Transverse colon (tissue), 4 donors: ENCODE measurements at regions not wholly inside any gene's neighbourhood (a gene's known extent, or its start where the extent isn't known, plus 50 kb on each side); places are given as distances from the start of the nearest gene placed in this dataset.

ENCODE experiments used
- DNase-seq: peaks from one replicate; pipeline ENCODE4 v3.0.0-alpha.2; 2019
- H3K27ac ChIP-seq, 4 donors: fragments of 200-600 bp; sonication (generic); 2 replicates each; pipeline ENCODE4 v1.5.1; 2016 to 2018; ENCODE audit warnings: inconsistent platforms in 4 of 4
- H3K27me3 ChIP-seq: fragments of 200-600 bp; sonication (generic); 2 replicates; pipeline ENCODE4 v1.5.1; 2017; ENCODE audit warnings: inconsistent platforms
- H3K36me3 ChIP-seq, 4 donors: fragments of 200-600 bp; sonication (generic); 2 replicates each; pipeline ENCODE4 v1.5.1; 2017 to 2019; ENCODE audit warnings: inconsistent platforms in 4 of 4
- H3K4me1 ChIP-seq, 4 donors: fragments of 200-600 bp; sonication (generic); 2 replicates each; pipeline ENCODE4 v1.5.1; 2017 to 2020; ENCODE audit warnings: inconsistent platforms in 4 of 4
- H3K4me3 ChIP-seq, 4 donors: fragments of 200-600 bp; sonication (generic); 1 replicate in 1 of 4; 2 replicates in 3 of 4; pipeline versions ENCODE4 v1.5.1 to v1.6.1; 2017 to 2019; ENCODE audit warnings: inconsistent platforms in 4 of 4
- H3K9me3 ChIP-seq, 2 donors: fragments of 200-600 bp; sonication (generic); 2 replicates each; pipeline ENCODE4 v1.5.1; 2017 to 2019; ENCODE audit warnings: inconsistent platforms in 2 of 2
- CTCF ChIP-seq, 5 experiments: fragments of 200-600 bp in 3 of 5; fragments of 450-650 bp in 2 of 5; sonication (generic) in 3 of 5; IDR thresholded peaks; 1 replicate in 2 of 5; 2 replicates in 3 of 5; pipeline ENCODE4 v1.5.1; 2016 to 2017; ENCODE audit warnings: antibody characterized with exemption in 5 of 5, inconsistent platforms in 3 of 5, mild to moderate bottlenecking in 2 of 5, moderate library complexity in 1 of 5
- EP300 ChIP-seq: sonication (generic); formaldehyde crosslinking; IDR thresholded peaks from one replicate; pipeline ENCODE4 v1.6.1; 2017; ENCODE audit warnings: antibody characterized with exemption, low read depth
- POLR2A ChIP-seq: fragments of 450-650 bp; IDR thresholded peaks from one replicate; pipeline ENCODE4 v1.6.1; 2016; ENCODE audit warnings: antibody characterized with exemption, mild to moderate bottlenecking, moderate library complexity
- POLR2AphosphoS5 ChIP-seq, 3 donors: sonication (generic); formaldehyde crosslinking; IDR thresholded peaks; one replicate each; pipeline ENCODE4 v1.6.1; 2016; ENCODE audit warnings: antibody characterized with exemption in 3 of 3
- WGBS, 2 donors: methylation state at CpG; one replicate each; pipeline ENCODE4 v1.1.5; 2018; ENCODE audit warnings: low coverage in 1 of 2; 5-methylcytosine and 5-hydroxymethylcytosine counted together
- in situ Hi-C, 4 donors: fragments of 200-750 bp; cut with MboI; loops; one replicate each; pipeline versions ENCODE4 v1.15.0 to v1.15.1; 2017; ENCODE audit warnings: low sequenced_read_pairs in 3 of 4, low pct_ligation_motif_present in 1 of 4, low pct_unique_long_range_greater_than_20kb in 1 of 4
- intact Hi-C: fragments of 100-400 bp; cut with DNase I; formaldehyde crosslinking; loops from one replicate; pipeline ENCODE4 v1.15.1; 2023; ENCODE audit warnings: low total_unique reads

DNA sequence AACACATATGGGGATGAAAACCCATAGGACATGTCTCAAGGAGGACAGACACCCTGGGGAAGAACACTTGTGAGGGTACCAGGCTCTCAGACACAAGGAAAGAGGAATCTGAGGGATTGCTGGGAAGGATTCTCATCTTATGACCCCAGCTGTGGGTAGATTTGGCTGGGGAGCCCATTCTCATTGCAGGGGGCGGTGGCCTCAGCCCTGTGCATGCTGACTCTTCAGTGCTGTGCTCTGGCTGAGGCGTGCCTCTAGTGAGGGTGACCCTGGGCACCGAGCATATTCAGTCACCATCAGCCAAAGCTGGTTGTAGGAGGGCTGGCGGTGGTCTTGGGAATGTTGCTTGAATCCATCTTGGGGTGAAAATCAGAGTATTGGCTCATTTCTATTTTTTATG is 140.7 kb downstream of the TM9SF2 start:
- no peaks in the 10 kb centered on the region for H3K9me3 ChIP-seq
- TF ChIP-seq CTCF (IDR thresholded peaks at IDR 0.05): no peak
- TF ChIP-seq EP300: no peak
- no peak for TF ChIP-seq POLR2A
- TF ChIP-seq POLR2AphosphoS5 (IDR thresholded peaks at IDR 0.05): no peak
- H3K27ac ChIP-seq: no peak overlapping the region
- WGBS, 2 donors: 98% methylated on average over 4 of the region's 4 CpGs; no CpG with 5 or more reads in 1 of the 2 donors
- no peak for DNase-seq
- in situ Hi-C loops (no loop called here), intact Hi-C loops (no loop called here)
- H3K4me3 ChIP-seq: no peak overlapping the region
- H3K36me3 ChIP-seq: no peaks in the 10 kb centered on the region
- no peaks in the 10 kb centered on the region for H3K27me3 ChIP-seq
- H3K4me1 ChIP-seq: no peaks in the 10 kb centered on the region

DNA sequence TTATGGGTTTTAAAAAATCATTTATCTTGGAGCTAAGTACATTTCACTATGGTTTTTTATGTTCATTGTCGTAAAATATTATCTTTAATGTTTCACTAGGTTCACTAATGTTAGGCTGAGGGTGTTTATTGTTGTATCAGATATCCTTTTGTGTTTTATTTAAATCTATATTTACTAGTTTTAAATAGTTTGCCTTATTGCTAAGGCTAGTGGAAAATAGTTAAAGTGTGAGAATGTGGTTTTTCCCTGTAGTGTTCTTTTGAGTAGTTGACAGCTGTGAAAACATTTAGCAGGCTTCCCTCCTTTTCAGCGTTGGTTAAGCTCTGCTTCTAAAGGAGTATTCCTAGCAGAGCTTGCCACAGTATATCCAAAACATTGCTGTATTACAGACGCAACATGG is 139.0 kb downstream of the TM9SF2 start:
- Histone ChIP-seq H3K4me1 (no peaks in the 10 kb centered on the region), H3K36me3 (no peaks in the 10 kb centered on the region), H3K27ac (no peak overlapping the region), H3K9me3 (no peaks in the 10 kb centered on the region), H3K4me3 (no peak overlapping the region), H3K27me3 (no peaks in the 10 kb centered on the region)
- intact Hi-C loops (no loop called here), in situ Hi-C loops (no loop called here)
- TF ChIP-seq CTCF (IDR thresholded peaks at IDR 0.05): no peak
- no peak for TF ChIP-seq EP300
- TF ChIP-seq POLR2A: no peak
- TF ChIP-seq POLR2AphosphoS5 (IDR thresholded peaks at IDR 0.05): no peak
- WGBS, 2 donors: 30 to 57% methylated on average over 3 of the region's 3 CpGs
- DNase-seq: no peak

DNA sequence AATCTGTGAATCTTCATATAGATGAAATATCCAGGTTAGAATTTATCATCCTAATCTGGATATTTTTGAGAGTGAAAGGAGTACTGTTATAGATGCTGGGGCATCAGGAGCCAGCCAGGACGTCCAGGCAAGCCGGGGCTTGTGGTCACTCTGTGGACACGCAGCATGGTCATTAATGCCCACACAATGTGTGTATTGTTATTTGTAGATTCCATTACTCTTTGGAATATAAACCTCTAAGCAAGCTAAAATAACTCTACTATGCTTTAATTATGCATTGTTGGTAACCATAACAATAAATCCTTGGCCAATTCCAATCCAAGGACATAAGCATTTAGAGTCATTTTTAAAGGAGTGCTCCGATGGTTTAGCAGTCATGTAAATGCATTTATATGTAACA is 137.9 kb downstream of the TM9SF2 start:
- H3K4me3 ChIP-seq: no peak overlapping the region

DNA sequence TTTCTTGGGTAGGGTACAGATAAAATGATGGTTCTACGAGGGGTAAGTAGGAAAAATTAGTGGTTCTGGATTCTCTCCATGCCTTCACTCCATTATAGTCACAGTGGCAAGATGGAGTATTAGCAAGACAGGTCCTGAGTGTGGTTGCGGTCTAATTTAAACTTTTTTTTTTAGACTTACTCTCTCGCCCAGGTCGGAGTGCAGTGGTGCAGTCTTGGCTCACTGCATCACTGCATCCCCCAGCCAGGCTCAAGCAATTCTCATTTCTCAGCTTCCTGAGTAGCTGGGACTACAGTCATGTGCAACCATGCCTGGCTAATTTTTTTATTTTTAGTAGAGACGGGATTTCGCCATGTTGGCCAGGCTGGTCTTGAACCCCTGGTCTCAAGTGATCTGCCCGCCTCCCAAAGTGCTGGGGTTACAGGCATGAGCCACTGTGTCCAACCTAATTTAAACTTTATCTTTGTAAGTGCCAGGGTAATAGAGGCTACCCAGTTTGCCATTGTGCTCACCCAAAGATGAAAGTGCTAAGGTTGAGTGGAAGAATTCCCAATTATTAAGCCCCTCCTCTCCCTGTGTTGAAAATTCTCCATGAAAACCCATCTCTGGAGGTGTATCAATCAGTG is 135.6 kb downstream of the TM9SF2 start:
- H3K27ac ChIP-seq: no peak overlapping the region
- H3K9me3 ChIP-seq: peaks cover 3 to 7% of the 10 kb centered on the region in 2 donors
- H3K4me1 ChIP-seq: no peaks in the 10 kb centered on the region
- no peak for TF ChIP-seq EP300
- TF ChIP-seq CTCF (IDR thresholded peaks at IDR 0.05): no peak
- TF ChIP-seq POLR2AphosphoS5 (IDR thresholded peaks at IDR 0.05): no peak
- no peak for TF ChIP-seq POLR2A
- no peak for DNase-seq
- WGBS, 2 donors: 78 to 98% methylated on average over 5 to 7 of the region's 7 CpGs
- H3K36me3 ChIP-seq: no peaks in the 10 kb centered on the region
- intact Hi-C loops (no loop called here), in situ Hi-C loops (no loop called here)
- no peak overlapping the region for H3K4me3 ChIP-seq
- no peaks in the 10 kb centered on the region for H3K27me3 ChIP-seq

More for the DNA sequence above, 137.9 kb downstream of the TM9SF2 start:
- no peaks in the 10 kb centered on the region for H3K4me1 ChIP-seq
- no peaks in the 10 kb centered on the region for H3K9me3 ChIP-seq
- H3K27ac ChIP-seq: no peak overlapping the region
- 87 to 94% methylated on average over 4 of the region's 4 CpGs for WGBS, 2 donors
- in situ Hi-C loops (no loop called here), intact Hi-C loops (no loop called here)
- H3K27me3 ChIP-seq: no peaks in the 10 kb centered on the region
- TF ChIP-seq EP300: no peak
- no peak for TF ChIP-seq POLR2A
- no peak for TF ChIP-seq CTCF (IDR thresholded peaks at IDR 0.05)
- DNase-seq: no peak
- no peaks in the 10 kb centered on the region for H3K36me3 ChIP-seq
